Retina (tissue), 1 donor: ENCODE measurements at regions not wholly inside any gene's neighbourhood (a gene's known extent, or its start where the extent isn't known, plus 50 kb on each side); places are given as distances from the start of the nearest gene placed in this dataset.
"Not testable (repeated sequence)": the region's sequence is repeated elsewhere in the genome, so short reads cannot be mapped to it uniquely, and the experiment has no call there.

Experiments
- DNase-seq: peaks from one replicate; pipeline ENCODE4 v3.0.0-alpha.2; 2016

DNA sequence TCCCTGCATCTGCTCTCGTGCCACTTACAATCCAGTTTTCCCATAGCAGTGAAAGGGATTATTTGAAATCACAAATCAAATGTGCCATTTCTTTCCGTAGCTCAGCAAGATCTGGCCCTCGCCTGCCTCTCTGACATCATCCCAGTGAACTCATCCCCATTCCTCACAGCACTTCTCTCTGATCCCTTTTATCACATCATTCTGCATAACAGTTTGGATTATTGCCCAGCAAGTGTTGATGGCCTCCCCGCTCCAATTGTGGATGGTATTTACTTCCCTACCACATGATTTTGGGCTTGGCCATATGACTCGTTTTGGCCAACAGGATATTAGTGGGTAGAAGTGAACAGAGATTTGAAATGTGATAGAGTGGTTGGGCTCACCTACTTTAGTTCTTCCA is 185.0 kb downstream of the NPIPA7 start:
- not testable (repeated sequence) for DNase-seq

GRCh38 chr16:16565326-16565725 is 186.4 kb downstream of the NPIPA7 start:
- DNase-seq: not testable (repeated sequence)

- not testable (repeated sequence) for DNase-seq
Observed at GRCh38 chr16:16570055-16570454, 191.1 kb downstream of the NPIPA7 start.

- not testable (repeated sequence) for DNase-seq
Observed at GRCh38 chr16:16570874-16571273, 191.9 kb downstream of the NPIPA7 start.

GRCh38 chr16:16572130-16572774 is 193.3 kb downstream of the NPIPA7 start:
- not testable (repeated sequence) for DNase-seq

DNA sequence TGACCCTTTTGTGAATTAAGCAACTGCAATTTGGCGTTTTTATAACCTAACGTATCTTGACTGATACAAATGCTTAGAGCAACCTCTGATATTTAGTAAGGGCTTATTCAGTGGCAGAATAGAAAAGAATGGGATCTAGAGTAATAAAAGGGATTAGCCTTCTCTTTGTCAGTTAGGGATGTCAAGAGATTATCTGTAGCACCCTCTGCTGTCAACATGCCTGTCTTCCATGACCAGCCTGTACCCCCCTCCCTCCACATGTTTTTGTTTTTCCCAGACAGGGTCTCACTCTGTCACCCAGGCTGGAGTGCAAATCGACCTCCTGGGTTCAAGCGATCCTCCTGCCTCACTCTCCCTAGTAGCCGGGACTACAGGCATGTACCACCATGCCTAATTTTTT is 198.1 kb downstream of the NPIPA7 start:
- not testable (repeated sequence) for DNase-seq

GRCh38 chr16:16578701-16579100 is 199.8 kb downstream of the NPIPA7 start:
- no peak for DNase-seq

GRCh38 chr16:16582916-16583315 is 204.0 kb downstream of the NPIPA7 start:
- DNase-seq: not testable (repeated sequence)

GRCh38 chr16:16586073-16586651 is 207.2 kb downstream of the NPIPA7 start:
- not testable (repeated sequence) for DNase-seq

- DNase-seq: not testable (repeated sequence)
Observed at GRCh38 chr16:16586969-16587368, 208.0 kb downstream of the NPIPA7 start.

- DNase-seq: not testable (repeated sequence)
Observed at GRCh38 chr16:16588436-16588835, 209.5 kb downstream of the NPIPA7 start.

DNA sequence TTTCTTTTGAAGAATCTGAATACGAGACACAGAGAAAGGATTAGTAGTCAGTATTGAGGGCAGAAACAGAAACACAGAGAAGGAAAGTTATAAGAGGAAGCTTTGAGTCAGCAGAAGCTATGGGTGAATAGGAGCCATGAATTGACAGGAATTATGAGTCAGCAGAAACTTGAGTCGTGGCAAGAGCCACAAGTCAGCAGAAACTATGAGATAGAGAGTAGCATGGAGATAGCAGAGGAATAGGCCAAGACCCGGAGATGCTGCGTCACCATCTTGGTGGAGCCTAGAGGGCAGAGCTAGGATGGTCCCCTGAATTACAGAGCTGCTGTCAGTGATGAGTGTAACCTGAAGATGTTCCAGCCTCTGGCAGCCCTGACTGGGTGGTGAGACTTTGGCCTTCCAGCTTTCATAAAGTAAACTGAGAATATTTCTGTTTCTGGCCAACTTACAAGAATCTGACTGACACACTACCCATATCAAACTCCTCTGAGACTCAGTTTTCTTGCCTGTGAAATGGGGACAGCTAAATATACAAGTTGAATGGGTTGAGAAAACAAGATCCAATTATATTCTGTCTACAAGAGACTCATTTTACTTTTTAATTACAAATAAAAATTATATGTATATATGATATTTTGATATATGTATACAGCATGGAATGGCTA is 211.8 kb downstream of the NPIPA7 start:
- DNase-seq: not testable (repeated sequence)

DNA sequence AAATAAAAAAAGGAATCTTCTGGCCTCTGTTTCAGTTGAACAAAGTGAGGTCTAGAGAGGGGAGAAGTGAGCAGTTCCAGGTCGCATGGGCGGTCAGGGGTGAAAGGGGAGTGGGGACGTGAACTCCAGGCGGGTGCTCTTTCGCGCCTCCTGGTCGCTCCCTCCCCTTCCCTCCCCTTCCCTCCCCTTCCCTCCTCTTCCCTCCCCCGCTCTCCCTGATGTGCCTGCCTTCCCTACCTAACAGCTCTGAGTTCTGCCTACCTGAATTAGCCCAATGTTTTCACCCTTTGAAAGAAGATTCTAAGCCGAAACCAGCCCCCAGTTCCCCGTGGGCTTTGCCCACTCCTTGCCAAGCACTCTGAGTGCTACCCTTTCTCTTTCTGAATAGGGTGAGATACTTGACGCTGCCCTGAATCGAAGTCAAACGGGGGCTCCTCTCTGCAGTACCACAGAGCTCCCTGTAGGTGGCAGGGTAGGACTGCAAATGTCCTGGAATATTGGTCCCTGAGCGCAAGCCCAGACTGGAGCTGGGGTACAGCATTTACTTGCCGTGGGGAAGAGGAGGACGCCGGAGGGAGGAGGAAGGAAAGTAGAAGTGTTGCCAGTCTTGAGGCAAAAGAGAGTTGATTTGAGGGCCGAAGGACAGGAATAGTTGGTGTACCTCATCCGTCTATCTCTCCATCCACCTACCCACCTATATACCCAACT is 214.4 kb downstream of the NPIPA7 start:
- peak; percentile 35 for DNase-seq

DNA sequence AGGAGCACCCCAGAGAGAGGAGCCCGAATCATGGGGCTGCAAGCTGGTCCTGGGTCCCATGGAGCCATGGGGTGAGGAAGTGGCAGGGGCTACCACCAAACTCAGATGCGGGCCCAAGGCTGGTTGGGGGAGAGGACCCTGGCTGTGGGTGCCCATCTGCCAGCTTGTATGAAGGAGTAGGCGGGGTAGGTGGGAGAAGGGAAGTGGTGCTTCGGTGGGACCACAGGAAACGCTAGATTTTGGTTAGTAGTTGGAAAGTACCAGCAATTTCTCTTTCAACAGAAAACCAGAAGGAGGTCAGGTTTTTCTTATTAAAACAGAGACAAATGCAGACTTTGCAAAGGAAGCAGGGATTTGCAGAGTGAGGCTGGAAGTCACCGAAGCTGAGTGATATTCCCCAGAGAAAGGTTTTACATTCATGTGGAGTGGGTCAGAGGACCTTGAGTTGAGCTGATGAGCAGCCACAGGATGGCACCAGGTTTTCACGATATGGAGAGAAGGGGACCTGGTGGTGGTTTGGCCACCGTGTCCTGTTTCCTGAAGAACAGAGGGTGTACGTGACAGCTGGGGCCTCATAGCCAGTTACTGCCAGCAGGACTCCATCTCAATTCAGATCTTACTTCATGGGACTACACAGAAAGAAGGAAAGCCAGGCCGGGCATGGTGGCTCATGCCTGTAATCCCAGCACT is 216.2 kb downstream of the NPIPA7 start:
- DNase-seq: not testable (repeated sequence)

- DNase-seq: not testable (repeated sequence)
Observed at GRCh38 chr16:16601239-16601638, 222.3 kb downstream of the NPIPA7 start.

GRCh38 chr16:16607401-16608082 is 228.6 kb downstream of the NPIPA7 start:
- not testable (repeated sequence) for DNase-seq

DNA sequence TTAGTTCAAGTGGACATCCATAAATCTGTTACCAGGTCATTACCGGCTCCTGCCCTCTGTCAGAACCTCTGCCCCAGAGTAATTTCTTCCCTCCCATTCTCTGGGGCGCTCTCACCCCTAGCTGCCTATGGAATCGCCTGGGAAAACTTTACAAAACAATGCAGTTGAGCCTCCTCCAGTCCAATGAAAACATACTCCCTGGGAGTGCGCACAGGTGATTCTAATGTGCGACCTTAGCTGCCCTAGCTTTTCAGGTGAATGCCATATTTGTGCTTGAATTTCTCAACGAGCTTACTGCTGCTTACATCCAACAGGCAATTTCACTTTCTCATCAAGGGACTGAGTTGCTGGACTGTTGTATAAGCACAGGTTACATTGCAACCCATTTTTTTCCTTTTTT is 230.7 kb downstream of the NPIPA7 start:
- not testable (repeated sequence) for DNase-seq

- DNase-seq: not testable (repeated sequence)
Observed at GRCh38 chr16:16610389-16610967, 231.5 kb downstream of the NPIPA7 start.

DNA sequence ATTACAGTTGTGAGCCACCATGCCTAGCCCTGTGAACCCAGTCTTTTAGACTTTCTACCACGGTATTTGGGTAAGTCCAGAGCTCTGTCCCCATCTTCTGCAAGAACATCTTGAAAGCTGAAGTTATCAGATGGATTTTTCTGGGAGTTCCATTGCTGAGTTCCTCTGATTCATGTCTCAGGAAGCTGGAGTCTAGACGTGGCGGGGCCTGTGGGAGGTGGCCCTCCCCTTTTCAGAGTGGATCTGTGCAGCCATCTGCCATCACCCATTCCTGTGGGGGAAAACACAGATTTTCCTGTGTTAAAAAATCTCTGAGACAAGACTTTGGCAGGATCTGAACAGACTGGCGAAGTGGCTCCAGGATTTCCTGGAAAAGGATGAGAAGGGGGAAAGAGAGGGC is 234.3 kb downstream of the NPIPA7 start:
- DNase-seq: not testable (repeated sequence)

DNA sequence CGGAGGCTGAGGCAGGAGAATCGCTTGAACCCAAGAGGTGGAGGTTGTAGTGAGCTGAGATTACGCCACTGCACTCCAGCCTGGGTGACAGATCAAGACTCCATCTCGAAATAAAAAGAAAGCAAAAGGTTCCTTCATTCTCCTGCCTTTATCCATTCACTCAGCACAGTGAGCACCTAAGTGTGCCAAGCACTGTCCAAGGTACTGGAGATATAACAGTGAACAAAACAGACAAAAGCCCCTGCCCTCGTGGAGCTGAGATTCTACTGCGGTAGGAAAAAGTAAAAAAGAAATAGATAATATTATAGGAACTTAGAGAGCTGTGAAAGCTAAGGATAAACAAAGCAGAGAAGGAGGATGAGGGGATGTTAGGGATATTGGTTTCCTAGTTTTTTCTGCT is 235.5 kb downstream of the NPIPA7 start:
- not testable (repeated sequence) for DNase-seq

- DNase-seq: not testable (repeated sequence)
Observed at GRCh38 chr16:16618963-16619465, 240.1 kb downstream of the NPIPA7 start.
